ENCODE measurements at regions not wholly inside any gene's neighbourhood (a gene's known extent, or its start where the extent isn't known, plus 50 kb on each side); places are given as distances from the start of the nearest gene placed in this dataset.

DNA sequence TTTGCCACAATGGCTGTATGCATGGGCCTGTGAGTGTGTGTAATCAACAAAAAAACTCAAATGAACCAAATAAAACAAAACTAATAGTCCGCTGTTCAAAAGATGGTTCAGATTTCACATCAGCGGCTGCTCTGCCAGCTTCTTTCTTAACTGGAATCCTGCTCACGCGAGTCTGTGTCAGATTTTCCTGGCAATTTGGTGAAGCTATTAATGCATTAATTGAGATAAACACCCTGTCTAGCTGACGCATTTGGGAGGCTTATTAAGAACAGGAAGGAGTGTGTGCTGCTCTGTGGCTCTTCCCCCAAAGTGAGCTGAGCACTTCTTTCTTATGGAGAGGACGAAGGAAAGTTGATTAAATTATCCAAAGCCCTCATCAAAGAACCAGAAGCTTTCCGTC, 336.6 kb upstream of the MKI67 start:
- CTCF ChIA-PET, result no interaction called here

DNA sequence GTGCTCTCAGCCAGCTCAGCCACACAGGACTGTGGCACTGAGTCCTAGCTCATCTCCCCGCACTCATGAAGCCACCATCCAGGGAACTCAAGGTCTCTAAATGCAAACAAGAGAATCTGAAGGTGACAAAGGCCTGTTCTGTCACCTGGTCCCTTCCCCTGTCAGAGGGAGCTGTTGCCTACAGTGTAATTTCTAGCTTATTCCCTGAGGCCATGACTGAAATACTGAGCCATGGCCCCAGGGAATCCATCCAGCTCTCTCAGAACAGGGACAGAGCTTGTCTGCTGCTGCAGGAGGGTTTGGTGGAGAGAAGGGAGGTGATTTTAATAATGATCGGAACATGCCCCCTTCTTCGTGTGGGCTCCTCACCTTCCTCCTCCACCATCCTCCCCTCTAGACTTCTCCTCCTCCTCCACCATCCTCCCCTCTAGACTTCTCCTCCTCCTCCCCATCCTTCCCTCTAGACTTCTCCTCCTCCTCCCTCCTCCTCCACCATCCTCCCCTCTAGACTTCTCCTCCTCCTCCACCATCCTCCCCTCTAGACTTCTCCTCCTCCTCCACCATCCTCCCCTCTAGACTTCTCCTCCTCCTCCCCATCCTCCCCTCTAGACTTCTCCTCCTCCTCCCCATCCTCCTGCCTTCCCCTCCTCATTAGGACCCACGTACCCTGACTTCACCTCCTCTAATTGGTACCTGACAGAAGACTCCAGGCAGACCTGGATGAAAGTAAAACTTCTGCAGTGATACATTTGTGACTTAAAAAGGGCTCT, 338.0 kb upstream of the MKI67 start:
- H3K36me3 ChIP-seq (ENCODE audit: control insufficient read depth in 2 of 2, extremely low read depth in 1 of 2, insufficient read depth in 2 of 2, low read length in 2 of 2), result no peaks in the 10 kb centered on the region
- ChIA-PET CTCF (no interaction called here), POLR2A (no interaction called here)
- TF ChIP-seq, protein P1, sequence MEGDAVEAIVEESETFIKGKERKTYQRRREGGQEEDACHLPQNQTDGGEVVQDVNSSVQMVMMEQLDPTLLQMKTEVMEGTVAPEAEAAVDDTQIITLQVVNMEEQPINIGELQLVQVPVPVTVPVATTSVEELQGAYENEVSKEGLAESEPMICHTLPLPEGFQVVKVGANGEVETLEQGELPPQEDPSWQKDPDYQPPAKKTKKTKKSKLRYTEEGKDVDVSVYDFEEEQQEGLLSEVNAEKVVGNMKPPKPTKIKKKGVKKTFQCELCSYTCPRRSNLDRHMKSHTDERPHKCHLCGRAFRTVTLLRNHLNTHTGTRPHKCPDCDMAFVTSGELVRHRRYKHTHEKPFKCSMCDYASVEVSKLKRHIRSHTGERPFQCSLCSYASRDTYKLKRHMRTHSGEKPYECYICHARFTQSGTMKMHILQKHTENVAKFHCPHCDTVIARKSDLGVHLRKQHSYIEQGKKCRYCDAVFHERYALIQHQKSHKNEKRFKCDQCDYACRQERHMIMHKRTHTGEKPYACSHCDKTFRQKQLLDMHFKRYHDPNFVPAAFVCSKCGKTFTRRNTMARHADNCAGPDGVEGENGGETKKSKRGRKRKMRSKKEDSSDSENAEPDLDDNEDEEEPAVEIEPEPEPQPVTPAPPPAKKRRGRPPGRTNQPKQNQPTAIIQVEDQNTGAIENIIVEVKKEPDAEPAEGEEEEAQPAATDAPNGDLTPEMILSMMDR (IDR thresholded peaks at IDR 0.05; ENCODE audit: extremely low read depth in 1 of 2, insufficient read depth in 1 of 2, low read depth in 1 of 2, low read length in 2 of 2), result no peak
- TF ChIP-seq FOS (IDR thresholded peaks at IDR 0.05; ENCODE audit: borderline replicate concordance, insufficient read depth, low read length) (no peak), POLR2A (IDR thresholded peaks at IDR 0.05; ENCODE audit: low read depth, low read length) (no peak), POLR2AphosphoS5 (IDR thresholded peaks at IDR 0.05; ENCODE audit: insufficient read depth, low read depth, low read length) (no peak)
- no peak overlapping the region for H3K27ac ChIP-seq (ENCODE audit: insufficient read depth, low read depth, low read length)
- no peaks in the 10 kb centered on the region for H3K79me2 ChIP-seq (ENCODE audit: control insufficient read depth, insufficient read depth, low read length)
- H3K27me3 ChIP-seq (ENCODE audit: control insufficient read depth in 2 of 2, insufficient read depth in 2 of 2, low read length in 2 of 2), result no peaks in the 10 kb centered on the region
- H2AFZ ChIP-seq (ENCODE audit: low read depth, low read length), result no peak overlapping the region
- FAIRE-seq (peak; percentile 66), DNase-seq (ENCODE audit: low read depth, low spot score) (peak; percentile 44)
- BruUV-seq (replicated peaks), result no TSS peak
- intact Hi-C loops (cut with micrococcal nuclease), result no loop called here
- no peaks in the 10 kb centered on the region for H3K9me1 ChIP-seq (replicated peaks; ENCODE audit: control insufficient read depth, extremely low read depth, insufficient read depth, low read length)
- dilution Hi-C loops (cut with MboI; ENCODE audit: extremely low pct_ligation_motif_present, low sequenced_read_pairs), result no loop called here
- H3K4me3 ChIP-seq (replicated peaks in 1 of 3; ENCODE audit: insufficient read depth in 1 of 3, low read depth in 1 of 3, low read length in 3 of 3), result no peak overlapping the region
- no peaks in the 10 kb centered on the region for H4K20me1 ChIP-seq (replicated peaks; ENCODE audit: control insufficient read depth, extremely low read depth, insufficient read depth, low read length)
- no peaks in the 10 kb centered on the region for H3K4me1 ChIP-seq (ENCODE audit: control insufficient read depth, extremely low read depth, insufficient read depth, low read length)
- H3K4me2 ChIP-seq (ENCODE audit: insufficient read depth, low read length), result no peak overlapping the region
- H3K9ac ChIP-seq (replicated peaks; ENCODE audit: extremely low read depth, insufficient read depth, low read length), result no peak overlapping the region
- H3K9me3 ChIP-seq (replicated peaks; ENCODE audit: control insufficient read depth, insufficient read depth, low read length), result peaks cover 5% of the 10 kb centered on the region

More for the DNA sequence above, 336.6 kb upstream of the MKI67 start:
- dilution Hi-C loops (cut with MboI; ENCODE audit: extremely low pct_ligation_motif_present, low sequenced_read_pairs), result no loop called here
- Histone ChIP-seq H3K4me1 (ENCODE audit: control insufficient read depth, extremely low read depth, insufficient read depth, low read length) (no peaks in the 10 kb centered on the region), H3K9ac (replicated peaks; ENCODE audit: extremely low read depth, insufficient read depth, low read length) (no peak overlapping the region), H3K4me2 (ENCODE audit: insufficient read depth, low read length) (no peak overlapping the region), H3K79me2 (ENCODE audit: control insufficient read depth, insufficient read depth, low read length) (no peaks in the 10 kb centered on the region), H3K4me3 (replicated peaks in 1 of 3; ENCODE audit: insufficient read depth in 1 of 3, low read depth in 1 of 3, low read length in 3 of 3) (no peak overlapping the region), H4K20me1 (replicated peaks; ENCODE audit: control insufficient read depth, extremely low read depth, insufficient read depth, low read length) (no peaks in the 10 kb centered on the region), H2AFZ (ENCODE audit: low read depth, low read length) (no peak overlapping the region), H3K9me3 (replicated peaks; ENCODE audit: control insufficient read depth, insufficient read depth, low read length) (peaks cover 5% of the 10 kb centered on the region), H3K36me3 (ENCODE audit: control insufficient read depth in 2 of 2, extremely low read depth in 1 of 2, insufficient read depth in 2 of 2, low read length in 2 of 2) (no peaks in the 10 kb centered on the region), H3K27me3 (ENCODE audit: control insufficient read depth in 2 of 2, insufficient read depth in 2 of 2, low read length in 2 of 2) (no peaks in the 10 kb centered on the region), H3K9me1 (replicated peaks; ENCODE audit: control insufficient read depth, extremely low read depth, insufficient read depth, low read length) (no peaks in the 10 kb centered on the region), H3K27ac (ENCODE audit: insufficient read depth, low read depth, low read length) (no peak overlapping the region)
- no TSS peak for BruUV-seq (replicated peaks)
- TF ChIP-seq FOS (IDR thresholded peaks at IDR 0.05; ENCODE audit: borderline replicate concordance, insufficient read depth, low read length) (no peak), JUN (IDR thresholded peaks at IDR 0.05; ENCODE audit: borderline replicate concordance, insufficient read depth, insufficient read length, low read depth) (no peak), POLR2A (IDR thresholded peaks at IDR 0.05; ENCODE audit: low read depth, low read length) (no peak), GATA2 (IDR thresholded peaks at IDR 0.05; ENCODE audit: insufficient read depth, insufficient read length, low read depth, low read length) (no peak), MYC (IDR thresholded peaks at IDR 0.05; ENCODE audit: low read depth, low read length) (no peak), EZH2 (IDR thresholded peaks at IDR 0.05; ENCODE audit: borderline replicate concordance, low read depth, low read length, severe bottlenecking) (no peak), POLR2AphosphoS5 (IDR thresholded peaks at IDR 0.05; ENCODE audit: insufficient read depth, low read depth, low read length) (no peak)
- intact Hi-C loops (cut with micrococcal nuclease), result no loop called here
- FAIRE-seq (no peak), DNase-seq (ENCODE audit: low read depth, low spot score) (no peak)
- POLR2A ChIA-PET, result no interaction called here
